ENCODE measurements at regions not wholly inside any gene's neighbourhood (a gene's known extent, or its start where the extent isn't known, plus 50 kb on each side); places are given as distances from the start of the nearest gene placed in this dataset.

DNA sequence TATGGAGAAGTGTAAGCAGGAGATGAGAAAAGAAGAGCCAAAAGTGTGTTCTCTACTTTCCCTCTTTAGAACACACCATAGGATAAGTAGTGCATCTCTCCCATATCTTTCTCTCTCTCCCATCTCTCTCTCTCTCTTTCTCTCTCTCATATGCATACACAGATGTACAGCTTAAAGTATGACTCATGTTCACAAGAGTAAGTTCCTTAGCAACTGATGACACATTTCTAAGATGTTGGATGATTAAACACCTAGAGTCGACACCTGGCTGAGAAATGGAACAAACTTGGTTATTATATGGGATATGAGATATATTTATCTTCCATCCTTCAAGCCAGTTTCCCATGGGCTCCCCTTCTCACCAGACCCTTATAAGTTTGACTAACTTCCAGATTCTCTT lies 113.5 kb downstream of the TMEM132E start:
- no peaks in the 10 kb centered on the region for H3K36me3 ChIP-seq (ENCODE audit: control insufficient read depth in 4 of 4, insufficient read depth in 3 of 4, low read depth in 1 of 4, low read length in 3 of 4)
- 57% methylated on average over 1 of the region's 1 CpG for WGBS
- H3K27ac ChIP-seq (ENCODE audit: low read depth in 1 of 2, low read length in 2 of 2), result no peak overlapping the region
- peaks cover 0 to 6% (median 0%) of the 10 kb centered on the region in 4 donors for H3K27me3 ChIP-seq (ENCODE audit: control insufficient read depth in 4 of 4, insufficient read depth in 4 of 4, low read length in 3 of 4)
- TF ChIP-seq SP1 (IDR thresholded peaks at IDR 0.05), result no peak
- TF ChIP-seq, protein P1, sequence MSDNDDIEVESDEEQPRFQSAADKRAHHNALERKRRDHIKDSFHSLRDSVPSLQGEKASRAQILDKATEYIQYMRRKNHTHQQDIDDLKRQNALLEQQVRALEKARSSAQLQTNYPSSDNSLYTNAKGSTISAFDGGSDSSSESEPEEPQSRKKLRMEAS (IDR thresholded peaks at IDR 0.05), result no peak
- TF ChIP-seq RAD21 (IDR thresholded peaks at IDR 0.05), result no peak
- TF ChIP-seq EGR1 (IDR thresholded peaks at IDR 0.05; ENCODE audit: low read depth in 2 of 2), result no peak
- no peak for TF ChIP-seq NR2F2 (IDR thresholded peaks at IDR 0.05)
- TF ChIP-seq RXRA (IDR thresholded peaks at IDR 0.05), result no peak
- no peak for TF ChIP-seq HNF4A (conservative IDR thresholded peaks at IDR 0.05)
- TF ChIP-seq, protein P2, sequence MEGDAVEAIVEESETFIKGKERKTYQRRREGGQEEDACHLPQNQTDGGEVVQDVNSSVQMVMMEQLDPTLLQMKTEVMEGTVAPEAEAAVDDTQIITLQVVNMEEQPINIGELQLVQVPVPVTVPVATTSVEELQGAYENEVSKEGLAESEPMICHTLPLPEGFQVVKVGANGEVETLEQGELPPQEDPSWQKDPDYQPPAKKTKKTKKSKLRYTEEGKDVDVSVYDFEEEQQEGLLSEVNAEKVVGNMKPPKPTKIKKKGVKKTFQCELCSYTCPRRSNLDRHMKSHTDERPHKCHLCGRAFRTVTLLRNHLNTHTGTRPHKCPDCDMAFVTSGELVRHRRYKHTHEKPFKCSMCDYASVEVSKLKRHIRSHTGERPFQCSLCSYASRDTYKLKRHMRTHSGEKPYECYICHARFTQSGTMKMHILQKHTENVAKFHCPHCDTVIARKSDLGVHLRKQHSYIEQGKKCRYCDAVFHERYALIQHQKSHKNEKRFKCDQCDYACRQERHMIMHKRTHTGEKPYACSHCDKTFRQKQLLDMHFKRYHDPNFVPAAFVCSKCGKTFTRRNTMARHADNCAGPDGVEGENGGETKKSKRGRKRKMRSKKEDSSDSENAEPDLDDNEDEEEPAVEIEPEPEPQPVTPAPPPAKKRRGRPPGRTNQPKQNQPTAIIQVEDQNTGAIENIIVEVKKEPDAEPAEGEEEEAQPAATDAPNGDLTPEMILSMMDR (IDR thresholded peaks at IDR 0.05; ENCODE audit: low read depth, low read length, missing input control), result no peak
- TF ChIP-seq, protein P3, sequence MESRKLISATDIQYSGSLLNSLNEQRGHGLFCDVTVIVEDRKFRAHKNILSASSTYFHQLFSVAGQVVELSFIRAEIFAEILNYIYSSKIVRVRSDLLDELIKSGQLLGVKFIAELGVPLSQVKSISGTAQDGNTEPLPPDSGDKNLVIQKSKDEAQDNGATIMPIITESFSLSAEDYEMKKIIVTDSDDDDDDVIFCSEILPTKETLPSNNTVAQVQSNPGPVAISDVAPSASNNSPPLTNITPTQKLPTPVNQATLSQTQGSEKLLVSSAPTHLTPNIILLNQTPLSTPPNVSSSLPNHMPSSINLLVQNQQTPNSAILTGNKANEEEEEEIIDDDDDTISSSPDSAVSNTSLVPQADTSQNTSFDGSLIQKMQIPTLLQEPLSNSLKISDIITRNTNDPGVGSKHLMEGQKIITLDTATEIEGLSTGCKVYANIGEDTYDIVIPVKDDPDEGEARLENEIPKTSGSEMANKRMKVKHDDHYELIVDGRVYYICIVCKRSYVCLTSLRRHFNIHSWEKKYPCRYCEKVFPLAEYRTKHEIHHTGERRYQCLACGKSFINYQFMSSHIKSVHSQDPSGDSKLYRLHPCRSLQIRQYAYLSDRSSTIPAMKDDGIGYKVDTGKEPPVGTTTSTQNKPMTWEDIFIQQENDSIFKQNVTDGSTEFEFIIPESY (IDR thresholded peaks at IDR 0.05), result no peak
- no peak for TF ChIP-seq TAF1 (conservative IDR thresholded peaks at IDR 0.05)
- no peak for TF ChIP-seq HNF4G (IDR thresholded peaks at IDR 0.05)
- TF ChIP-seq GABPA (IDR thresholded peaks at IDR 0.05 in 1 of 2, conservative IDR thresholded peaks at IDR 0.05 in 1 of 2), result no peak
- no peak for TF ChIP-seq JUND (IDR thresholded peaks at IDR 0.05)
- TF ChIP-seq FOXA2 (IDR thresholded peaks at IDR 0.05), result no peak
- TF ChIP-seq, protein P4, sequence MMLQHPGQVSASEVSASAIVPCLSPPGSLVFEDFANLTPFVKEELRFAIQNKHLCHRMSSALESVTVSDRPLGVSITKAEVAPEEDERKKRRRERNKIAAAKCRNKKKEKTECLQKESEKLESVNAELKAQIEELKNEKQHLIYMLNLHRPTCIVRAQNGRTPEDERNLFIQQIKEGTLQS (IDR thresholded peaks at IDR 0.05), result no peak
- TF ChIP-seq FOXA1 (IDR thresholded peaks at IDR 0.05), result no peak
- TF ChIP-seq, protein P5, sequence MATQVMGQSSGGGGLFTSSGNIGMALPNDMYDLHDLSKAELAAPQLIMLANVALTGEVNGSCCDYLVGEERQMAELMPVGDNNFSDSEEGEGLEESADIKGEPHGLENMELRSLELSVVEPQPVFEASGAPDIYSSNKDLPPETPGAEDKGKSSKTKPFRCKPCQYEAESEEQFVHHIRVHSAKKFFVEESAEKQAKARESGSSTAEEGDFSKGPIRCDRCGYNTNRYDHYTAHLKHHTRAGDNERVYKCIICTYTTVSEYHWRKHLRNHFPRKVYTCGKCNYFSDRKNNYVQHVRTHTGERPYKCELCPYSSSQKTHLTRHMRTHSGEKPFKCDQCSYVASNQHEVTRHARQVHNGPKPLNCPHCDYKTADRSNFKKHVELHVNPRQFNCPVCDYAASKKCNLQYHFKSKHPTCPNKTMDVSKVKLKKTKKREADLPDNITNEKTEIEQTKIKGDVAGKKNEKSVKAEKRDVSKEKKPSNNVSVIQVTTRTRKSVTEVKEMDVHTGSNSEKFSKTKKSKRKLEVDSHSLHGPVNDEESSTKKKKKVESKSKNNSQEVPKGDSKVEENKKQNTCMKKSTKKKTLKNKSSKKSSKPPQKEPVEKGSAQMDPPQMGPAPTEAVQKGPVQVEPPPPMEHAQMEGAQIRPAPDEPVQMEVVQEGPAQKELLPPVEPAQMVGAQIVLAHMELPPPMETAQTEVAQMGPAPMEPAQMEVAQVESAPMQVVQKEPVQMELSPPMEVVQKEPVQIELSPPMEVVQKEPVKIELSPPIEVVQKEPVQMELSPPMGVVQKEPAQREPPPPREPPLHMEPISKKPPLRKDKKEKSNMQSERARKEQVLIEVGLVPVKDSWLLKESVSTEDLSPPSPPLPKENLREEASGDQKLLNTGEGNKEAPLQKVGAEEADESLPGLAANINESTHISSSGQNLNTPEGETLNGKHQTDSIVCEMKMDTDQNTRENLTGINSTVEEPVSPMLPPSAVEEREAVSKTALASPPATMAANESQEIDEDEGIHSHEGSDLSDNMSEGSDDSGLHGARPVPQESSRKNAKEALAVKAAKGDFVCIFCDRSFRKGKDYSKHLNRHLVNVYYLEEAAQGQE (IDR thresholded peaks at IDR 0.05), result no peak
- H3K9ac ChIP-seq (ENCODE audit: low read depth in 1 of 2, low read length in 2 of 2), result no peak overlapping the region
- peaks cover 0 to 3% (median 0%) of the 10 kb centered on the region in 4 donors for H3K9me3 ChIP-seq (ENCODE audit: control insufficient read depth in 4 of 4, low read length in 3 of 4)
- no peaks in the 10 kb centered on the region for H3K4me1 ChIP-seq (ENCODE audit: control insufficient read depth in 4 of 4, insufficient read depth in 4 of 4, low read length in 3 of 4)
- H3K4me3 ChIP-seq (ENCODE audit: low read depth in 1 of 3, low read length in 3 of 3), result no peak overlapping the region
- DNase-seq (ENCODE audit: low spot score), result peak; percentile 1
